ENCODE measurements at regions not wholly inside any gene's neighbourhood (a gene's known extent, or its start where the extent isn't known, plus 50 kb on each side); places are given as distances from the start of the nearest gene placed in this dataset.
A peak's percentile ranks its signal among the peaks of the same experiment; 100 is the strongest.

GRCh38 chr1:88133991-88134390 lies 550.1 kb upstream of the PKN2 start:
- DNase-seq (ENCODE audit: low read depth, low spot score) = no peak

GRCh38 chr1:88134983-88135921 lies 548.8 kb upstream of the PKN2 start:
- DNase-seq (ENCODE audit: low read depth, low spot score) = no peak

GRCh38 chr1:88139633-88140032 lies 544.4 kb upstream of the PKN2 start:
- no peak for DNase-seq (ENCODE audit: low read depth, low spot score)

GRCh38 chr1:88140325-88140724 lies 543.7 kb upstream of the PKN2 start:
- DNase-seq (ENCODE audit: low read depth, low spot score) = no peak

- DNase-seq (ENCODE audit: low read depth, low spot score) = no peak
Measured at GRCh38 chr1:88141499-88142074, 542.5 kb upstream of the PKN2 start.

- DNase-seq (ENCODE audit: low read depth, low spot score) = no peak
Measured at GRCh38 chr1:88145752-88146151, 538.3 kb upstream of the PKN2 start.

GRCh38 chr1:88149686-88150085 lies 534.4 kb upstream of the PKN2 start:
- DNase-seq (ENCODE audit: low read depth, low spot score) = no peak

- no peak for DNase-seq (ENCODE audit: low read depth, low spot score)
Measured at GRCh38 chr1:88150330-88150729, 533.7 kb upstream of the PKN2 start.

- no peak for DNase-seq (ENCODE audit: low read depth, low spot score)
Measured at GRCh38 chr1:88163187-88163586, 520.9 kb upstream of the PKN2 start.

- DNase-seq (ENCODE audit: low read depth, low spot score) = no peak
Measured at GRCh38 chr1:88168126-88168525, 515.9 kb upstream of the PKN2 start.

- no peak for DNase-seq (ENCODE audit: low read depth, low spot score)
Measured at GRCh38 chr1:88169139-88169538, 514.9 kb upstream of the PKN2 start.

- DNase-seq (ENCODE audit: low read depth, low spot score) = no peak
Measured at GRCh38 chr1:88169939-88170338, 514.1 kb upstream of the PKN2 start.

- no peak for DNase-seq (ENCODE audit: low read depth, low spot score)
Measured at GRCh38 chr1:88175120-88175630, 508.9 kb upstream of the PKN2 start.

- peak; percentile 23 for DNase-seq (ENCODE audit: low read depth, low spot score)
Measured at GRCh38 chr1:88175631-88176226, 508.3 kb upstream of the PKN2 start.

GRCh38 chr1:88179943-88180342 lies 504.1 kb upstream of the PKN2 start:
- DNase-seq (ENCODE audit: low read depth, low spot score) = no peak

- peak; percentile 86 for DNase-seq (ENCODE audit: low read depth, low spot score)
Measured at GRCh38 chr1:88180449-88181108, 503.5 kb upstream of the PKN2 start.

- DNase-seq (ENCODE audit: low read depth, low spot score) = no peak
Measured at GRCh38 chr1:88186911-88187310, 497.2 kb upstream of the PKN2 start.

GRCh38 chr1:88188038-88188437 lies 496.0 kb upstream of the PKN2 start:
- DNase-seq (ENCODE audit: low read depth, low spot score) = no peak

GRCh38 chr1:88189525-88189924 lies 494.5 kb upstream of the PKN2 start:
- DNase-seq (ENCODE audit: low read depth, low spot score) = no peak

GRCh38 chr1:88191917-88192316 lies 492.2 kb upstream of the PKN2 start:
- DNase-seq (ENCODE audit: low read depth, low spot score) = no peak

GRCh38 chr1:88194542-88194941 lies 489.5 kb upstream of the PKN2 start:
- DNase-seq (ENCODE audit: low read depth, low spot score) = no peak

GRCh38 chr1:88200545-88200944 lies 483.5 kb upstream of the PKN2 start:
- no peak for DNase-seq (ENCODE audit: low read depth, low spot score)
